ENCODE measurements at regions not wholly inside any gene's neighbourhood (a gene's known extent, or its start where the extent isn't known, plus 50 kb on each side); places are given as distances from the start of the nearest gene placed in this dataset.

DNA sequence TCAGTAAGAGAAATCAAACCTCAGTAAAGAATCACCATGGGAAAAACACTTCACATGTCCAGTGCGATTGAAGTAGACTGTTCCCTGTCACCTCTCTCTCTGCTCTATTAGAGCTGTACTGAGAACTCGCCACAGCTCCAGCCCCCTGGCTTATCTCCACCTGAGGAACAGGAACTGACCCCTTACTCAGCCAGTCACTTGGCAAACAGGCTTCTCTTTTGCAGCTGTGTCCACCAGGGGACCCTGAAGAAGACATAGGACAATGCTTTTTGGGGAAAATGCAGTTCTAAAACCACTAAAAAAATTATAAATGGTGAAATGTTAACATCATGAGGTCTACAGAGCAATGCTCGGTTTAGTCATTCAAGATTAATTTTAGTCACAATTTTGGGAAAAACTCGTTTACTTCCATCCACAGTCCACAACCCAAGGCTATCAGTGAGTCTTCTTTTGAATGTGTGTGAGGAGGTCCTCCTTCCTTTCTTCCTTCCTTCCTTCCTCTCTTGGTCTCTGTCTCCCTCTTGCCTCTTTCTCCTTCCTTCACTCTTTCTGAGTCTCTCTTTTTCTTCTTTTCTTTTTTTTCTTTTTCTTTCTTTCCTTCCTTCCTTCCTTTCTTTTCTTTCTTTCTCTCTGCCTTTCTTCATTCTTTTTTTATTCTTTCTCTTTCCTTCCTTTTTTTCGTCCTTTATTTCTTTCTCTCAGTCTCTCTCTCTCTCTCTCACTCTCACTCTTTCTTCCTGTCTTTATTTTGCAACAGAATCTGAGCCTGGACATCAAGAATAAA is 1189.5 kb upstream of the TMEM132C start:
- TF ChIP-seq ZFX (IDR thresholded peaks at IDR 0.05): no peak
- TF ChIP-seq, protein P1, sequence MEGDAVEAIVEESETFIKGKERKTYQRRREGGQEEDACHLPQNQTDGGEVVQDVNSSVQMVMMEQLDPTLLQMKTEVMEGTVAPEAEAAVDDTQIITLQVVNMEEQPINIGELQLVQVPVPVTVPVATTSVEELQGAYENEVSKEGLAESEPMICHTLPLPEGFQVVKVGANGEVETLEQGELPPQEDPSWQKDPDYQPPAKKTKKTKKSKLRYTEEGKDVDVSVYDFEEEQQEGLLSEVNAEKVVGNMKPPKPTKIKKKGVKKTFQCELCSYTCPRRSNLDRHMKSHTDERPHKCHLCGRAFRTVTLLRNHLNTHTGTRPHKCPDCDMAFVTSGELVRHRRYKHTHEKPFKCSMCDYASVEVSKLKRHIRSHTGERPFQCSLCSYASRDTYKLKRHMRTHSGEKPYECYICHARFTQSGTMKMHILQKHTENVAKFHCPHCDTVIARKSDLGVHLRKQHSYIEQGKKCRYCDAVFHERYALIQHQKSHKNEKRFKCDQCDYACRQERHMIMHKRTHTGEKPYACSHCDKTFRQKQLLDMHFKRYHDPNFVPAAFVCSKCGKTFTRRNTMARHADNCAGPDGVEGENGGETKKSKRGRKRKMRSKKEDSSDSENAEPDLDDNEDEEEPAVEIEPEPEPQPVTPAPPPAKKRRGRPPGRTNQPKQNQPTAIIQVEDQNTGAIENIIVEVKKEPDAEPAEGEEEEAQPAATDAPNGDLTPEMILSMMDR (conservative IDR thresholded peaks at IDR 0.05): no peak

DNA sequence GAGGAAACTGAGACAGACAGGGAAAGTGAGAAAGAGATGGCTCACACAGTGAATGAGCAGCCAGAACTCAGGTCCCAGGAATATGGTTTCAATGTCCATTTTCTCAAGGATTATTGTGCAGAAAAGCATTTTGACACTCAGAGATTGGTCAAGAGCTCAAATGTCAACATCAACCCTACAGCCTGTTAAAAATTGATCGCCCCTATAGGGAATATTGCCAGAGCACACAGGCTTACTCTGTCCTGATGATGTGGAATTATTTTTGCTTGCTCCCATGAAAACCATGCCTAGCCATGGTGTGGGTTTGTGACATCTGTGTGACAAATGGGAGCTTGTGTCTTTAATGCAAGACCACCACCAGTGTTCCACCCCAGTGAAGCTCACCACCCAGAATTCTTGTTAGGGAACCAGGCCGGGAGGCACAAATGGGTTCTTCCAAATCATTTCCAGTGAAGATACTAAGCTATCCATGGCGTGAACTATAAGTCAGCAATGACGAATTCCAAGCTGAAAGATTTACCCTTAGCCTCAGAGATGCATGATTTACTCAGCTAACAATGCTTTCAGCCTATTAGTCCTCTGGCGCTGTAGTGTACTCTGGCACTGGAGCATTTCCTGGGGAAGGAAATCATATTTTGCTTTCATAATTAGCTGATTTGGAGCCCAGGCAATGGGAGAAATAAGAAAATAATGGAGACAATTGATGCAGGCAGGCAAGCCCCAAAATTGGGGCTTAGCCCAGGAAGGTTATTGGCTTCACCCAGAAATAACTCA is 1188.2 kb upstream of the TMEM132C start:
- H3K27ac ChIP-seq: no peak overlapping the region
- TF ChIP-seq, protein P1 (conservative IDR thresholded peaks at IDR 0.05): no peak
- TF ChIP-seq ZFX (IDR thresholded peaks at IDR 0.05): no peak

More for the DNA sequence above, 1189.5 kb upstream of the TMEM132C start:
- no peak overlapping the region for H3K27ac ChIP-seq

DNA sequence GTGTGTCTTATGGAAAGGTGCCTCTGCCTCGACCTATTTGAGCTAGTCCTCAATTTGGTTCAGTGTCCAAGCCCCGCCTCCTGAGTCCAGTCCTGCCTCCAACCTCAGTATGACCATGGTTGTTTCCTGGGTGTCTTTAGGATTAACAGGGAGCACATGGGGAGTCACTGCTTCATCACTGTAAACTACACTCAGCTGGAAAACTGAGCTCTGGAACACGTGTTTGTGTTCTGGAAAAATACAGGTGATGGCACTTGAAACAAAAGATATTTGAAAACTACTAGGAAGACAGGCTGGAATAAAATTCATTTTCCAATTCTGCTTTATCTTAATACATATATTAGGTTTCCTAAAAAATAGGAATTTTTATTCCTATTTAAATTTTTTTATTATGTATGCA is 1187.3 kb upstream of the TMEM132C start:
- TF ChIP-seq ZFX (IDR thresholded peaks at IDR 0.05): no peak
- TF ChIP-seq, protein P1 (conservative IDR thresholded peaks at IDR 0.05): no peak
- H3K27ac ChIP-seq: no peak overlapping the region

DNA sequence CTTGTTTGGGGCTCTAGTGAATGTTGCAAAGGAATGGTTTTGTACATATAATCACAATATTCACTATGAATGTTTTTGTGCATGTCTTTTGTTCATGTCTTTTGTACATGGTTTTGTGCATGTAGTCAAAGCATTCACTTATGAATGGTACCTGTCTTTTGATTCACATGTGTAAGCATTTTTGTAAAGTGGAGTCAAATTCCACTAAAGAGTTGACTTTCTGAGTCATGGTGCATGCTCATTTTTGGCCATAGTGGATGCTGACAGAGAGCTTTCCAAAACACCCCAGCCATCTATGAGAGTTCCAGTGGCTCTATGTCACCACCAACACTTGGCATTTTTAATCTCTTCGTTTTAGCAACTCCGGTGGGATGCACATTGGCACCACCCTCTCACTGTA is 1185.9 kb upstream of the TMEM132C start:
- TF ChIP-seq ZFX (IDR thresholded peaks at IDR 0.05): no peak
- TF ChIP-seq, protein P1 (conservative IDR thresholded peaks at IDR 0.05): no peak
- H3K27ac ChIP-seq: no peak overlapping the region

DNA sequence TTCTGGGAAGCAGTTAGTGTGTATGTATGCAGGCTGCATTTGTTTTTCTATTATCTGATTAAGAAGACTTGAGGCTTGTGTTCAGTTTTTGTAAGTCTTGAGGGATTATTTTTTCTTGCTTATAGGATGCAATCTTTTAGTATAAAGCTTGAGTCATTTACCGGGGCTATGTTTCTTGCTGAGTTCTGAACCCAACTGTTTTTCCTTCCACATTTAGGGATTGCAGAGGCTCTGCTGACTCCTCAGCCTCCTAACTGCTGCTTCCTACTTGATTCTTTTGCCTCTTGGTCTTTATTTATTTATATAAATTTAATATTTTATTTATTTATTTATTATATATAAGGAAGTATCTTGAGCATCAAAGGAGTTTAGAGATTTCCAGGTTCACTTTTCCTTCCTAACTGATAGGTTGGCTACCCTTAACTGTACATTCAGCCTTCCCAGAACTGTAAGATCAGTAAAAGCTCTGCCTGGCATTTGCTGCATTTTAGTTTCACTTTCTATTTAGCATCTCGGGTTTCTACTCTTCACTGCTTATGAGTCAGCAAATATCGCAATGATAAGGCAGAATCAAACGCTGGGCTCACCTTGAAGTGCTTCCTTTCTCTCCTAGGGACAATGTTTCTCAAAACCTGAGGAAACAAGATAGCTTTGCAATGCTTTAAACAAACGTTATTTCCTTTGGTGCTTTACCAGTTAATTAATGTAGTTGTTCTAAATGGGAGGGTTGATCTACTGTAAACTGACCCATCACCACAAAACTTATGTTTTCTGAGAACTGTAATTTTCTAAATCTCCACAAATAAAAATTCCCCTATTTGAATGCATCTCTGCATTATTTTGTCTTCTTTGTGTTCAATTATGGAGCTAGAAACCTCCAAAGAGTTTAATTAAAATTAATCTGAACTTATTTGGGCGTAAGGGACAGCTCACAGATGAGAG is 1183.7 kb upstream of the TMEM132C start:
- no peak for TF ChIP-seq ZFX (IDR thresholded peaks at IDR 0.05)
- TF ChIP-seq, protein P1 (conservative IDR thresholded peaks at IDR 0.05): no peak
- H3K27ac ChIP-seq: no peak overlapping the region

DNA sequence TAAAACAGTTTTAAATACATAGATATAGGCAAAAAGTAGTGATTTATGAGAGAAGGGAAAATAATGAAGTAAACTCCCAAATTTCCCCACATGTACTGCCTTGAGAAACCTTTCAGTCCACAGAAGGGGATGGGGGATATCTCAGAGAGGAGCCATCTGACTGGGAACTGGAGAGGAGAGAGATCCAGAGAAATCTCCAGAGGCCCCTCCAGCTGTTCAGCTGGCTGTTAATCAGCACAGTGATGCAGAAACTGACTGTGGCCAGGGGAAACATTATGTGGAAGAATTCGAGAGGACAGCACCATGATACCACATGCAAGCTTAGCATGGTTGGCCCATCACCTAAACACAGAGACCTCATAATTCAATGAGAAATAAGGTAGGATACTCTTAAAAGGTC is 1165.9 kb upstream of the TMEM132C start:
- H3K27ac ChIP-seq: no peak overlapping the region
- TF ChIP-seq, protein P1 (conservative IDR thresholded peaks at IDR 0.05): no peak
- no peak for TF ChIP-seq ZFX (IDR thresholded peaks at IDR 0.05)
